ENCODE measurements at regions not wholly inside any gene's neighbourhood (a gene's known extent, or its start where the extent isn't known, plus 50 kb on each side); places are given as distances from the start of the nearest gene placed in this dataset.

DNA sequence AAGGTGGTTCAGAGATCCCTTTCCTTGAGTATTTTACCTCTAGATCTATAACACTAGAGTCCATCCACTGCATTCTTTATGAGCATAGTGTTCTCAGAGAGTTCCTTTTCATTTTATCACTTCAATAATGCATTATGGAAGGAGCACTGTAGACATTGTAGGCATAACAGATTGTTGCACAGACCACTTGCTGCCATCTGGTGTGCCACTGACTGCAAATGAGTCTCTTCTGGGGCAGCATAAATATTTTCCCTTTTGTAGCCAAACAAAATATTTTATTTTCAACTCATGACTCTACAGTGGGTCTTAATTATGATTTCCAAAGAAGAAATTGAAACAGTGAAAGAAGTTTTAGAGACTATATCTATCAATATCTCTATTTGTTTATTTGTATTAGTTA lies 290.4 kb downstream of the OLFM3 start:
- DNase-seq (ENCODE audit: low read depth) = no peak
- H3K4me3 ChIP-seq (ENCODE audit: control insufficient read depth, low read depth, low read length) = no peak overlapping the region
- TF ChIP-seq, protein P1, sequence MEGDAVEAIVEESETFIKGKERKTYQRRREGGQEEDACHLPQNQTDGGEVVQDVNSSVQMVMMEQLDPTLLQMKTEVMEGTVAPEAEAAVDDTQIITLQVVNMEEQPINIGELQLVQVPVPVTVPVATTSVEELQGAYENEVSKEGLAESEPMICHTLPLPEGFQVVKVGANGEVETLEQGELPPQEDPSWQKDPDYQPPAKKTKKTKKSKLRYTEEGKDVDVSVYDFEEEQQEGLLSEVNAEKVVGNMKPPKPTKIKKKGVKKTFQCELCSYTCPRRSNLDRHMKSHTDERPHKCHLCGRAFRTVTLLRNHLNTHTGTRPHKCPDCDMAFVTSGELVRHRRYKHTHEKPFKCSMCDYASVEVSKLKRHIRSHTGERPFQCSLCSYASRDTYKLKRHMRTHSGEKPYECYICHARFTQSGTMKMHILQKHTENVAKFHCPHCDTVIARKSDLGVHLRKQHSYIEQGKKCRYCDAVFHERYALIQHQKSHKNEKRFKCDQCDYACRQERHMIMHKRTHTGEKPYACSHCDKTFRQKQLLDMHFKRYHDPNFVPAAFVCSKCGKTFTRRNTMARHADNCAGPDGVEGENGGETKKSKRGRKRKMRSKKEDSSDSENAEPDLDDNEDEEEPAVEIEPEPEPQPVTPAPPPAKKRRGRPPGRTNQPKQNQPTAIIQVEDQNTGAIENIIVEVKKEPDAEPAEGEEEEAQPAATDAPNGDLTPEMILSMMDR (conservative IDR thresholded peaks at IDR 0.05; ENCODE audit: control insufficient read depth, insufficient read depth, low read depth, low read length) = no peak

DNA sequence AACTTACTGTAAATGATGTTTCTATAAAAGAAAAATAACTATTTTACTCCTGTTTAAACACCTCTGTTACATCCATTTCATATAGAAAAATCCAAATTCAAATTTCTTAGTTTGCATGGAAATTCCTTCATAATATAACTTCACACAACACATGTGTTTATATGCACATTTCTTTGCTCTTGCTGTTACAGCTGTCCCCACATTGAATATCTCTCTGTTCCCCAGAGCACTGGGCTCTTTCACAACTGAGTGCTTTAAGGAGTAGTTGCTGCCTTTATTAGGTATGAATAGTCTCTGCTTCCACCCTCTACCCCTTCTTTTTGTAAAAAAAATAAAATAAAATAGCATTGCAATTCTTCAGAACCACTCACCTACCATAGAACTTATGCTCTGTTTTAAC lies 287.0 kb downstream of the OLFM3 start:
- DNase-seq (ENCODE audit: low read depth) = no peak
- TF ChIP-seq, protein P1 (conservative IDR thresholded peaks at IDR 0.05; ENCODE audit: control insufficient read depth, insufficient read depth, low read depth, low read length) = no peak

DNA sequence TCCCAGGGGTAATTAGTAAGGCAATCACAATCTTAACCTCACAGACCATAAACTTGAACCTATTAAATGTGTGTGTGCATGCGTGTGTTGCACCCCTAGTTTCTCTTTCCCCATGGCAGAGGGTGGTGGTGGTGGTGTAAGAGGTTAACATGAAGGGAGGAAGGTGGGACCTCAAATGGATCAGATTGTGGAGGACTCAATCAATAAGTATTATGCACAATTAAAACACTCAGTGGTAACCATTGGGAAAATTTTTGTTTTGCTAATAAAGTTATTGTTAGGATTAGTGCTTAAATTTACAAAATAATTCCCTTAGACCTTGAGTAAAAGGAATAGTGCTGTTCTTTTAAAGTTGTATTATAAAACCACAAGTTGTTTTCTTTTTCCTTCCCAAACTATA lies 283.0 kb downstream of the OLFM3 start:
- TF ChIP-seq, protein P1 (conservative IDR thresholded peaks at IDR 0.05; ENCODE audit: control insufficient read depth, insufficient read depth, low read depth, low read length) = no peak
- no peak overlapping the region for H3K4me3 ChIP-seq (ENCODE audit: control insufficient read depth, low read depth, low read length)
- DNase-seq (ENCODE audit: low read depth) = no peak

More for the DNA sequence above, 287.0 kb downstream of the OLFM3 start:
- no peak overlapping the region for H3K4me3 ChIP-seq (ENCODE audit: control insufficient read depth, low read depth, low read length)

DNA sequence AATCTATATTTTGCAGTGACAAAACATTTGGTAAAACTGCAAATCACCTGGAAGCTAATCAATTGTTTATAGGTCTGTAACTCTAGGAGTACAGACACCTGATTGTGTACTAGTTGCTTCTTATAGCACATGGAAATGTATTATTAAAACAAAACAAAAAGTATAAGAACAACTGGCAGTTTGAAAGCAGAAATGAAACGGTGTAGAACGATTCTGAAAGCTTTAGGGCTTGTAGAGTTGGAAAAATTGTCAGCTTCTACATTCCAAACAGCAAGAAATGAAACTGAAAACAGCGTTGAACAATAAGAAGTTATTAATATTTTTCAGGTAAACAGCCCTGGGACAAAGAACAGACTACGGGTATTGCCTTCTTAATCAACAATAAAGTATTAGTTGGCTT lies 273.3 kb downstream of the OLFM3 start:
- DNase-seq (ENCODE audit: low read depth) = no peak
- TF ChIP-seq, protein P1 (conservative IDR thresholded peaks at IDR 0.05; ENCODE audit: control insufficient read depth, insufficient read depth, low read depth, low read length) = no peak
- no peak overlapping the region for H3K4me3 ChIP-seq (ENCODE audit: control insufficient read depth, low read depth, low read length)

DNA sequence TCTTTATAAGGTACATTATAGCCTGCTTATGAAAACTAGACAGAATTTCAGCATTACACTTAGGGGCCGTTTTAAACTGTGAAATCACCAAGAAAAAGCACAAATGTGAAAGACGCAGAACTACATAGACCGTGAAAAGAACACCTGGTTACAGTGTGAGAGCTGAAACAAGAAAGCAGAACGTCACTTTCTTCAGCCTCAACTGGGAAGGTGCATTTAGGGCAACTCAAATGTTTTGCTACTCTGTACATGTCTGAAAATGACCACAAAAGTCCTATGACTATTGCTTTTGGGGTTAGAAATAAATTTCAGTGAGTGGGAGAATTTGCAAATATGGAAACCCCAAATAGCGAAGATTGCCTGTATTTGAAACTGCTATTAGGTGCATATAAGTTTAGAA lies 268.7 kb downstream of the OLFM3 start:
- H3K4me3 ChIP-seq (ENCODE audit: control insufficient read depth, low read depth, low read length) = no peak overlapping the region
- no peak for DNase-seq (ENCODE audit: low read depth)
- TF ChIP-seq, protein P1 (conservative IDR thresholded peaks at IDR 0.05; ENCODE audit: control insufficient read depth, insufficient read depth, low read depth, low read length) = no peak

DNA sequence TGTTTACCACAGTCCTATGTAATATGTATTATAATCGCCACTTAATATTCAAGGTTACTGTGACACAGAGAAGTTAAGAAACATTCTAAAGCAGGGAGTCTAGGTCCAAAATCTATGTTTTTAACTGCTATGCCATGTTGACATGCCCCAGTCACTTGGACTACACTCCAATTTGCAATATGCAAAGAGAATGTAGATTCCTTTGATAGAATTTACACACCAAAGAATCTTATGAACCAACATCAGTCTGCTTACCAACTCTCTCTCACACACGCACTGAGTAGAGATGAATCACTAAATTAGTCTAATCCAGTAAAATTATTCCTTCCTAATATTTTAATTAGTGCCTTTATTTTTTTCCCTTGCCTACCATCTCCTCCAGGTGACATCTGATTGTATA lies 266.2 kb downstream of the OLFM3 start:
- TF ChIP-seq, protein P1 (conservative IDR thresholded peaks at IDR 0.05; ENCODE audit: control insufficient read depth, insufficient read depth, low read depth, low read length) = no peak
- no peak overlapping the region for H3K4me3 ChIP-seq (ENCODE audit: control insufficient read depth, low read depth, low read length)
- no peak for DNase-seq (ENCODE audit: low read depth)

DNA sequence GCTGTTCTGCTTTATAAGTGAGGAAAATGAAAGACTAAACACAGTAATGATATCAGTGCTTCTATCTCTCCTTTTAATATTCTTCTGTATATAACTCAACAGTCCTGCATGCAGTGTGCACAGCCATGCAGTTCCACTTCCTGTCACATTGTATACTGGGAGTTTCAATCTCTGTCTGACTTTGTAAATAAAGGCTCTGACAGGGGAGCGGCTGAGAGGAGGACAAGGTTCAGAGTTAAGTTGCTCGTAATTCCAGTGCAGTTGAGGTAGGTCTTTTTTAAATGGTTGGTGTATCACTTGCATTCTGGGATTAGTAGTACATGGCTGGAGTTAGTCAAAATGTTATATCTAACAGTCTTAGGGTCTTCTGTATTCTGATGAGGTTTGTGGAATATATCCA lies 264.5 kb downstream of the OLFM3 start:
- no peak overlapping the region for H3K4me3 ChIP-seq (ENCODE audit: control insufficient read depth, low read depth, low read length)
- DNase-seq (ENCODE audit: low read depth) = no peak
- TF ChIP-seq, protein P1 (conservative IDR thresholded peaks at IDR 0.05; ENCODE audit: control insufficient read depth, insufficient read depth, low read depth, low read length) = no peak
